ENCODE measurements at regions not wholly inside any gene's neighbourhood (a gene's known extent, or its start where the extent isn't known, plus 50 kb on each side); places are given as distances from the start of the nearest gene placed in this dataset.

- CTCF ChIA-PET (ENCODE audit: partially characterized antibody), result interaction anchor here (1.7 kb wide), 1 partner anchor 9 kb away, joined by 4 read pairs; no protein-coding TSS in a partner anchor
- H3K4me2 ChIP-seq (ENCODE audit: insufficient read depth in 1 of 2, low read depth in 2 of 2, low read length in 2 of 2), result no peak overlapping the region
- no peak for FAIRE-seq
- H2BK120ac ChIP-seq (replicated peaks; ENCODE audit: low read depth, low read length), result no peak overlapping the region
- POLR2A ChIA-PET (ENCODE audit: partially characterized antibody), result no interaction called here
- no peak overlapping the region for H3K9ac ChIP-seq (replicated peaks in 1 of 4; ENCODE audit: extremely low read depth in 1 of 4, low read depth in 3 of 4, low read length in 3 of 4)
- no peak overlapping the region for H2AK5ac ChIP-seq (ENCODE audit: low read depth, low read length)
- TF ChIP-seq CEBPB (IDR thresholded peaks at IDR 0.05; ENCODE audit: low read depth, low read length) (no peak), POLR2A (IDR thresholded peaks at IDR 0.05; ENCODE audit: control extremely low read depth in 1 of 2, low read depth in 2 of 2, low read length in 2 of 2) (no peak), CHD1 (IDR thresholded peaks at IDR 0.05; ENCODE audit: low read depth, low read length) (no peak), MAX (IDR thresholded peaks at IDR 0.05) (no peak), SIRT6 (IDR thresholded peaks at IDR 0.05; ENCODE audit: low read length) (no peak), SUZ12 (IDR thresholded peaks at IDR 0.05; ENCODE audit: low read length) (no peak), ATF2 (IDR thresholded peaks at IDR 0.05; ENCODE audit: low read length) (no peak), POU5F1 (IDR thresholded peaks at IDR 0.05; ENCODE audit: low read depth, low read length) (no peak), RNF2 (IDR thresholded peaks at IDR 0.05; ENCODE audit: borderline replicate concordance, low read depth, low read length, missing control alignments, poor library complexity, severe bottlenecking) (no peak), RBBP5 (IDR thresholded peaks at IDR 0.05; ENCODE audit: borderline replicate concordance, low read depth, low read length) (no peak), RXRA (IDR thresholded peaks at IDR 0.05; ENCODE audit: insufficient read depth, low read depth, low read length) (no peak)
- H3K4ac ChIP-seq (replicated peaks; ENCODE audit: insufficient read length, low read depth, low read length), result no peak overlapping the region
- no peak overlapping the region for H3K56ac ChIP-seq (replicated peaks; ENCODE audit: insufficient read length, low read depth, low read length)
- no peaks in the 10 kb centered on the region for H3K9me3 ChIP-seq (ENCODE audit: insufficient read depth in 2 of 2, low read depth in 1 of 2, low read length in 1 of 2)
- H3K27ac ChIP-seq (ENCODE audit: low read depth, low read length), result no peak overlapping the region
- WGBS, 2 experiments (ENCODE audit: extremely low coverage in 1 of 2, insufficient coverage in 1 of 2, insufficient read length in 1 of 2, insufficient replicate concordance in 2 of 2, low coverage in 1 of 2, low lambda C conversion rate in 2 of 2, missing lambda C conversion rate in 1 of 2), result 94% methylated on average over 4 of the region's 4 CpGs; no CpG with 5 or more reads in 1 of the 2 experiments
- no peak overlapping the region for H3K14ac ChIP-seq (ENCODE audit: insufficient read length)
- H3K79me1 ChIP-seq (ENCODE audit: low read depth, low read length), result no peaks in the 10 kb centered on the region
- H2BK20ac ChIP-seq (ENCODE audit: low read length), result no peak overlapping the region
- no peak overlapping the region for H4K5ac ChIP-seq (ENCODE audit: insufficient read length, low read depth, low read length)
- H3K18ac ChIP-seq (ENCODE audit: extremely low read depth, low read length), result no peak overlapping the region
- DNase-seq (ENCODE audit: low read depth in 1 of 2, low spot score in 2 of 2), result no peak
- no peaks in the 10 kb centered on the region for H3K36me3 ChIP-seq (ENCODE audit: control insufficient read depth in 2 of 4, insufficient read depth in 4 of 4, low read length in 3 of 4)
- H2AFZ ChIP-seq (ENCODE audit: low read length), result no peak overlapping the region
- H4K91ac ChIP-seq (replicated peaks; ENCODE audit: insufficient read length, low read length), result no peak overlapping the region
- no peak overlapping the region for H2BK15ac ChIP-seq (ENCODE audit: low read length)
- H3K23me2 ChIP-seq (ENCODE audit: low read depth, low read length), result no peaks in the 10 kb centered on the region
- H3K27me3 ChIP-seq (replicated peaks in 1 of 4; ENCODE audit: control insufficient read depth in 3 of 4, extremely low read depth in 1 of 4, insufficient read depth in 3 of 4, low read length in 3 of 4), result no peaks in the 10 kb centered on the region
- no peaks in the 10 kb centered on the region for H3K79me2 ChIP-seq (ENCODE audit: control insufficient read depth in 1 of 2, insufficient read depth in 2 of 2, low read length in 2 of 2)
- no peak overlapping the region for H4K8ac ChIP-seq (ENCODE audit: extremely low read depth, insufficient read depth, low read length)
- no peaks in the 10 kb centered on the region for H4K20me1 ChIP-seq (replicated peaks in 1 of 2; ENCODE audit: control insufficient read depth in 1 of 2, insufficient read depth in 2 of 2, low read length in 2 of 2)
- peaks cover 0 to 2% (median 0%) of the 10 kb centered on the region in 4 experiments; a peak in 1 of 7 replicates for H3K4me1 ChIP-seq (replicated peaks in 1 of 4; ENCODE audit: control insufficient read depth in 3 of 4, insufficient read depth in 4 of 4, low read length in 3 of 4)
- H3K4me3 ChIP-seq (ENCODE audit: extremely low read depth in 1 of 4, insufficient read depth in 2 of 4, low read depth in 3 of 4, low read length in 4 of 4), result no peak overlapping the region
- no peak overlapping the region for H2BK5ac ChIP-seq (ENCODE audit: low read depth, low read length)
- no peak overlapping the region for H2BK12ac ChIP-seq (ENCODE audit: low read depth, low read length)
- H3K23ac ChIP-seq (ENCODE audit: insufficient read length), result no peak overlapping the region
Measured at GRCh38 chr13:105514401-105514800, 1021.1 kb downstream of the EFNB2 start.
